Tibial artery (tissue), 4 donors: ENCODE measurements at regions not wholly inside any gene's neighbourhood (a gene's known extent, or its start where the extent isn't known, plus 50 kb on each side); places are given as distances from the start of the nearest gene placed in this dataset.

Experiments used
- DNase-seq, 2 donors: peaks; one replicate each; pipeline ENCODE4 v3.0.0-alpha.2; 2019
- H3K27ac ChIP-seq, 2 donors: fragments of 200-600 bp; sonication (generic) in 1 of 2; 1 replicate in 1 of 2; 2 replicates in 1 of 2; pipeline ENCODE4 v1.5.1; 2018 to 2019; ENCODE audit warnings: mild to moderate bottlenecking in 1 of 2
- H3K27me3 ChIP-seq, 2 donors: fragments of 200-600 bp; sonication (generic) in 1 of 2; one replicate each; pipeline versions ENCODE4 v1.5.1 to v1.6.0; 2016 to 2019
- H3K36me3 ChIP-seq, 3 donors: fragments of 200-600 bp; sonication (generic) in 2 of 3; one replicate each; pipeline ENCODE4 v1.5.1; 2016 to 2019; ENCODE audit warnings: mild to moderate bottlenecking in 2 of 3
- H3K4me1 ChIP-seq, 4 donors: fragments of 200-600 bp; sonication (generic) in 2 of 4; 1 replicate in 3 of 4; 2 replicates in 1 of 4; pipeline ENCODE4 v1.5.1; 2016 to 2019
- H3K4me3 ChIP-seq, 2 donors: fragments of 200-600 bp; sonication (generic) in 1 of 2; 1 replicate in 1 of 2; 2 replicates in 1 of 2; pipeline ENCODE4 v1.5.1; 2018 to 2019; ENCODE audit warnings: mild to moderate bottlenecking in 2 of 2
- H3K9me3 ChIP-seq, 3 donors: fragments of 200-600 bp; sonication (generic) in 1 of 3; one replicate each; pipeline ENCODE4 v1.5.1; 2016 to 2019
- CTCF ChIP-seq, 2 experiments: fragments of 200-600 bp in 1 of 2; fragments of 450-650 bp in 1 of 2; IDR thresholded peaks; one replicate each; pipeline ENCODE4 v1.5.1; 2017 to 2019; ENCODE audit warnings: antibody characterized with exemption in 2 of 2, mild to moderate bottlenecking in 1 of 2, moderate library complexity in 1 of 2
- intact Hi-C: fragments of 100-400 bp; cut with DNase I; formaldehyde crosslinking; loops from one replicate; pipeline ENCODE4 v1.15.0; 2023; ENCODE audit warnings: low total_unique reads

GRCh38 chr4:178242655-178243054 is 800.4 kb upstream of the AGA start:
- H3K9me3 ChIP-seq: peaks cover 0 to 12% (median 0%) of the 10 kb centered on the region in 3 donors
- DNase-seq: no peak
- no peak overlapping the region for H3K4me3 ChIP-seq
- no peaks in the 10 kb centered on the region for H3K27me3 ChIP-seq
- no peaks in the 10 kb centered on the region for H3K36me3 ChIP-seq
- TF ChIP-seq CTCF (IDR thresholded peaks at IDR 0.05): no peak
- H3K27ac ChIP-seq: no peak overlapping the region
- intact Hi-C loops: no loop called here
- H3K4me1 ChIP-seq: no peaks in the 10 kb centered on the region

- no peak for DNase-seq
- no peaks in the 10 kb centered on the region for H3K36me3 ChIP-seq
- H3K9me3 ChIP-seq: peaks cover 0 to 12% (median 0%) of the 10 kb centered on the region in 3 donors
- intact Hi-C loops: no loop called here
- H3K27ac ChIP-seq: no peak overlapping the region
- H3K4me1 ChIP-seq: no peaks in the 10 kb centered on the region
- no peaks in the 10 kb centered on the region for H3K27me3 ChIP-seq
- H3K4me3 ChIP-seq: no peak overlapping the region
- TF ChIP-seq CTCF (IDR thresholded peaks at IDR 0.05): no peak
Measured at GRCh38 chr4:178244785-178245184, 802.5 kb upstream of the AGA start.

- Histone ChIP-seq H3K27ac (no peak overlapping the region), H3K9me3 (peaks cover 0 to 8% (median 0%) of the 10 kb centered on the region in 3 donors), H3K27me3 (no peaks in the 10 kb centered on the region), H3K4me1 (no peaks in the 10 kb centered on the region), H3K4me3 (no peak overlapping the region), H3K36me3 (no peaks in the 10 kb centered on the region)
- TF ChIP-seq CTCF (IDR thresholded peaks at IDR 0.05): no peak
- intact Hi-C loops: no loop called here
- DNase-seq: no peak
Measured at GRCh38 chr4:178255172-178255571, 812.9 kb upstream of the AGA start.

GRCh38 chr4:178258603-178259002 is 816.4 kb upstream of the AGA start:
- Histone ChIP-seq H3K9me3 (peaks cover 0 to 8% (median 0%) of the 10 kb centered on the region in 3 donors), H3K36me3 (no peaks in the 10 kb centered on the region), H3K27ac (no peak overlapping the region), H3K27me3 (no peaks in the 10 kb centered on the region), H3K4me3 (no peak overlapping the region), H3K4me1 (no peaks in the 10 kb centered on the region)
- no peak for DNase-seq
- intact Hi-C loops: no loop called here
- no peak for TF ChIP-seq CTCF (IDR thresholded peaks at IDR 0.05)

- Histone ChIP-seq H3K9me3 (peaks cover 0 to 3% (median 0%) of the 10 kb centered on the region in 3 donors), H3K27me3 (no peaks in the 10 kb centered on the region), H3K4me1 (no peaks in the 10 kb centered on the region), H3K27ac (no peak overlapping the region), H3K36me3 (no peaks in the 10 kb centered on the region), H3K4me3 (no peak overlapping the region)
- no peak for TF ChIP-seq CTCF (IDR thresholded peaks at IDR 0.05)
- intact Hi-C loops: no loop called here
- DNase-seq: no peak
Measured at GRCh38 chr4:178259566-178259965, 817.3 kb upstream of the AGA start.

DNA sequence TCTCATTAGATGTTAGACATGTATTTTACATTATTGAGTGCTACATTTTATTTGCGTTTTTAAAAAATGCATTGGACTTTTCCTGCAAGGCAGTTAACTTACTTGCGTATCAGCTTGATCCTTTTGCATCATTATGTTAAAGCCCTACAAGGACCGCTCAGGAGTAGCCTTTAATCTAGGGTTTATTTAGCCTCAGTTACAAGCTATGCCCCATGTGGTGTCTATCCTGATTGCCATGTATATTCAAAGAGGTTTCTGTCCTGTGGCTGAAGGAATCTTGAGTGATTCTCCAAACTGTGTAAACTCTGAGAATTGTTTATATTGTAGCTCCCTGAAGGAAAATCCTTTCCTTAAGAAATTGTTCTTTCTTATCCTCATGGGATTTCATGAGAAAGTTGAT is 821.8 kb upstream of the AGA start:
- DNase-seq: no peak
- Histone ChIP-seq H3K27ac (no peak overlapping the region), H3K9me3 (no peaks in the 10 kb centered on the region), H3K36me3 (no peaks in the 10 kb centered on the region), H3K4me1 (no peaks in the 10 kb centered on the region), H3K4me3 (no peak overlapping the region), H3K27me3 (no peaks in the 10 kb centered on the region)
- intact Hi-C loops: no loop called here
- no peak for TF ChIP-seq CTCF (IDR thresholded peaks at IDR 0.05)
